ENCODE measurements at regions not wholly inside any gene's neighbourhood (a gene's known extent, or its start where the extent isn't known, plus 50 kb on each side); places are given as distances from the start of the nearest gene placed in this dataset.

- Histone ChIP-seq H3K4me2 (ENCODE audit: low read length) (no peak overlapping the region), H3K27ac (no peak overlapping the region), H2AFZ (no peak overlapping the region), H3K9me3 (ENCODE audit: control insufficient read depth, low read length) (no peaks in the 10 kb centered on the region), H3K36me3 (ENCODE audit: control insufficient read depth, insufficient read depth, low read length) (peaks cover 2% of the 10 kb centered on the region), H3K9ac (no peak overlapping the region), H3K79me2 (no peaks in the 10 kb centered on the region), H3K4me3 (ENCODE audit: low read depth, low read length) (no peak overlapping the region), H3K27me3 (ENCODE audit: control insufficient read depth, insufficient read depth, low read length) (no peaks in the 10 kb centered on the region), H3K4me1 (no peaks in the 10 kb centered on the region)
- TF ChIP-seq CTCF (IDR thresholded peaks at IDR 0.05) = no peak
These were observed 77.3 kb downstream of the KCTD12 start for GRCh38 chr13:76808927-76809326.

GRCh38 chr13:76804801-76805200 is 81.4 kb downstream of the KCTD12 start:
- Histone ChIP-seq H3K4me2 (ENCODE audit: low read length) (no peak overlapping the region), H3K9ac (no peak overlapping the region), H3K79me2 (no peaks in the 10 kb centered on the region), H3K36me3 (ENCODE audit: control insufficient read depth, insufficient read depth, low read length) (peaks cover 2% of the 10 kb centered on the region), H3K4me3 (ENCODE audit: low read depth, low read length) (no peak overlapping the region), H2AFZ (no peak overlapping the region), H3K27me3 (ENCODE audit: control insufficient read depth, insufficient read depth, low read length) (no peaks in the 10 kb centered on the region), H3K4me1 (no peaks in the 10 kb centered on the region), H3K9me3 (ENCODE audit: control insufficient read depth, low read length) (no peaks in the 10 kb centered on the region), H3K27ac (no peak overlapping the region)
- TF ChIP-seq CTCF (IDR thresholded peaks at IDR 0.05) = no peak

GRCh38 chr13:76803831-76804230 is 82.4 kb downstream of the KCTD12 start:
- H3K27ac ChIP-seq = no peak overlapping the region
- H3K36me3 ChIP-seq (ENCODE audit: control insufficient read depth, insufficient read depth, low read length) = peaks cover 1% of the 10 kb centered on the region
- no peaks in the 10 kb centered on the region for H3K79me2 ChIP-seq

GRCh38 chr13:76800943-76801342 is 85.3 kb downstream of the KCTD12 start:
- no peak for TF ChIP-seq CTCF (IDR thresholded peaks at IDR 0.05)
- no peaks in the 10 kb centered on the region for H3K79me2 ChIP-seq
- H3K4me2 ChIP-seq (ENCODE audit: low read length) = no peak overlapping the region
- H3K36me3 ChIP-seq (ENCODE audit: control insufficient read depth, insufficient read depth, low read length) = no peaks in the 10 kb centered on the region
- H3K9ac ChIP-seq = no peak overlapping the region
- no peak overlapping the region for H2AFZ ChIP-seq
- H3K27ac ChIP-seq = no peak overlapping the region
- H3K4me1 ChIP-seq = no peaks in the 10 kb centered on the region
- H3K9me3 ChIP-seq (ENCODE audit: control insufficient read depth, low read length) = no peaks in the 10 kb centered on the region
- no peak overlapping the region for H3K4me3 ChIP-seq (ENCODE audit: low read depth, low read length)
- no peaks in the 10 kb centered on the region for H3K27me3 ChIP-seq (ENCODE audit: control insufficient read depth, insufficient read depth, low read length)

More at GRCh38 chr13:76803831-76804230, 82.4 kb downstream of the KCTD12 start:
- no peak overlapping the region for H3K4me2 ChIP-seq (ENCODE audit: low read length)
- TF ChIP-seq CTCF (IDR thresholded peaks at IDR 0.05) = no peak
- no peaks in the 10 kb centered on the region for H3K4me1 ChIP-seq
- no peak overlapping the region for H3K4me3 ChIP-seq (ENCODE audit: low read depth, low read length)
- no peak overlapping the region for H2AFZ ChIP-seq
- no peak overlapping the region for H3K9ac ChIP-seq
- no peaks in the 10 kb centered on the region for H3K9me3 ChIP-seq (ENCODE audit: control insufficient read depth, low read length)
- H3K27me3 ChIP-seq (ENCODE audit: control insufficient read depth, insufficient read depth, low read length) = no peaks in the 10 kb centered on the region

- no peak overlapping the region for H2AFZ ChIP-seq
- no peaks in the 10 kb centered on the region for H3K27me3 ChIP-seq (ENCODE audit: control insufficient read depth, insufficient read depth, low read length)
- H3K27ac ChIP-seq = no peak overlapping the region
- H3K4me1 ChIP-seq = no peaks in the 10 kb centered on the region
- no peak overlapping the region for H3K4me3 ChIP-seq (ENCODE audit: low read depth, low read length)
- H3K4me2 ChIP-seq (ENCODE audit: low read length) = no peak overlapping the region
- H3K9me3 ChIP-seq (ENCODE audit: control insufficient read depth, low read length) = no peaks in the 10 kb centered on the region
- no peaks in the 10 kb centered on the region for H3K79me2 ChIP-seq
- H3K9ac ChIP-seq = no peak overlapping the region
- no peaks in the 10 kb centered on the region for H3K36me3 ChIP-seq (ENCODE audit: control insufficient read depth, insufficient read depth, low read length)
- TF ChIP-seq CTCF (IDR thresholded peaks at IDR 0.05) = no peak
These were observed 86.5 kb downstream of the KCTD12 start for GRCh38 chr13:76799696-76800095.

Measured in parathyroid adenoma (tissue), 2 donors.